ENCODE measurements at regions not wholly inside any gene's neighbourhood (a gene's known extent, or its start where the extent isn't known, plus 50 kb on each side); places are given as distances from the start of the nearest gene placed in this dataset.

GRCh38 chr5:117881426-117882230, 1106.7 kb downstream of the DTWD2 start:
- no peak for TF ChIP-seq CTCF (IDR thresholded peaks at IDR 0.05; ENCODE audit: low read depth, low read length)
- no peak overlapping the region for H3K4me3 ChIP-seq (ENCODE audit: low read depth, low read length)

- TF ChIP-seq CTCF (IDR thresholded peaks at IDR 0.05; ENCODE audit: low read depth, low read length), result no peak
- no peak overlapping the region for H3K4me3 ChIP-seq (ENCODE audit: low read depth, low read length)
Observed at GRCh38 chr5:117880932-117881331, 1107.4 kb downstream of the DTWD2 start.

- H3K4me3 ChIP-seq (ENCODE audit: low read depth, low read length), result no peak overlapping the region
- TF ChIP-seq CTCF (IDR thresholded peaks at IDR 0.05; ENCODE audit: low read depth, low read length), result no peak
Observed at GRCh38 chr5:117877731-117878130, 1110.6 kb downstream of the DTWD2 start.

GRCh38 chr5:117872798-117873368, 1115.5 kb downstream of the DTWD2 start:
- H3K4me3 ChIP-seq (ENCODE audit: low read depth, low read length), result no peak overlapping the region
- TF ChIP-seq CTCF (IDR thresholded peaks at IDR 0.05; ENCODE audit: low read depth, low read length), result no peak

- no peak for TF ChIP-seq CTCF (IDR thresholded peaks at IDR 0.05; ENCODE audit: low read depth, low read length)
- H3K4me3 ChIP-seq (ENCODE audit: low read depth, low read length), result no peak overlapping the region
Observed at GRCh38 chr5:117869596-117869995, 1118.8 kb downstream of the DTWD2 start.

GRCh38 chr5:117863586-117864296, 1124.6 kb downstream of the DTWD2 start:
- TF ChIP-seq CTCF (IDR thresholded peaks at IDR 0.05; ENCODE audit: low read depth, low read length), result no peak
- H3K4me3 ChIP-seq (ENCODE audit: low read depth, low read length), result no peak overlapping the region

- TF ChIP-seq CTCF (IDR thresholded peaks at IDR 0.05; ENCODE audit: low read depth, low read length), result no peak
- no peak overlapping the region for H3K4me3 ChIP-seq (ENCODE audit: low read depth, low read length)
Observed at GRCh38 chr5:117860550-117860949, 1127.8 kb downstream of the DTWD2 start.

All from WI38 (cell line).